ENCODE measurements at regions not wholly inside any gene's neighbourhood (a gene's known extent, or its start where the extent isn't known, plus 50 kb on each side); places are given as distances from the start of the nearest gene placed in this dataset.

GRCh38 chr4:93960916-93961315 lies 132.4 kb downstream of the ATOH1 start:
- H3K4me3 ChIP-seq (ENCODE audit: low read length): no peak overlapping the region
- H2AFZ ChIP-seq (ENCODE audit: low read depth, low read length): no peak overlapping the region
- no peaks in the 10 kb centered on the region for H3K9me2 ChIP-seq (ENCODE audit: insufficient read depth, low read length)
- no peaks in the 10 kb centered on the region for H3K36me3 ChIP-seq (ENCODE audit: insufficient read depth, low read length)
- no peak overlapping the region for H3K4me2 ChIP-seq (ENCODE audit: low read length)
- no peaks in the 10 kb centered on the region for H4K20me1 ChIP-seq (ENCODE audit: insufficient read depth)
- H3K9me3 ChIP-seq (ENCODE audit: low read length): no peaks in the 10 kb centered on the region
- no peaks in the 10 kb centered on the region for H3F3A ChIP-seq (ENCODE audit: insufficient read depth, low read length, poor library complexity, severe bottlenecking)
- no peak overlapping the region for H3K9ac ChIP-seq (ENCODE audit: low read length)
- TF ChIP-seq POLR2AphosphoS5 (IDR thresholded peaks at IDR 0.05): no peak
- TF ChIP-seq MXI1 (conservative IDR thresholded peaks at IDR 0.05; ENCODE audit: poor library complexity, severe bottlenecking): no peak
- no peak for TF ChIP-seq TAF1 (IDR thresholded peaks at IDR 0.05; ENCODE audit: low read depth)
- no peak for TF ChIP-seq EP300 (conservative IDR thresholded peaks at IDR 0.05; ENCODE audit: poor library complexity, severe bottlenecking)
- TF ChIP-seq SMC3 (conservative IDR thresholded peaks at IDR 0.05; ENCODE audit: poor library complexity): no peak
- TF ChIP-seq RAD21 (conservative IDR thresholded peaks at IDR 0.05): no peak
- no peak for TF ChIP-seq REST (IDR thresholded peaks at IDR 0.05; ENCODE audit: borderline replicate concordance)
- no peak for TF ChIP-seq CTCF (IDR thresholded peaks at IDR 0.05; ENCODE audit: poor library complexity, severe bottlenecking)
- no peaks in the 10 kb centered on the region for H3K27me3 ChIP-seq (ENCODE audit: insufficient read depth, low read depth, low read length)
- H3K79me2 ChIP-seq (replicated peaks; ENCODE audit: insufficient read depth, low read length): no peaks in the 10 kb centered on the region
- H3K27ac ChIP-seq (ENCODE audit: low read length): no peak overlapping the region

- Histone ChIP-seq H3K9ac (ENCODE audit: low read length) (no peak overlapping the region), H3K79me2 (replicated peaks; ENCODE audit: insufficient read depth, low read length) (no peaks in the 10 kb centered on the region), H3K4me3 (ENCODE audit: low read length) (no peak overlapping the region), H3K9me2 (ENCODE audit: insufficient read depth, low read length) (no peaks in the 10 kb centered on the region), H3K4me2 (ENCODE audit: low read length) (no peak overlapping the region), H3K27me3 (ENCODE audit: insufficient read depth, low read depth, low read length) (no peaks in the 10 kb centered on the region), H3K27ac (ENCODE audit: low read length) (no peak overlapping the region), H3K36me3 (ENCODE audit: insufficient read depth, low read length) (no peaks in the 10 kb centered on the region), H4K20me1 (ENCODE audit: insufficient read depth) (no peaks in the 10 kb centered on the region), H2AFZ (ENCODE audit: low read depth, low read length) (no peak overlapping the region), H3K9me3 (ENCODE audit: low read length) (no peaks in the 10 kb centered on the region), H3F3A (ENCODE audit: insufficient read depth, low read length, poor library complexity, severe bottlenecking) (no peaks in the 10 kb centered on the region)
- TF ChIP-seq CTCF (IDR thresholded peaks at IDR 0.05; ENCODE audit: poor library complexity, severe bottlenecking) (no peak), RAD21 (conservative IDR thresholded peaks at IDR 0.05) (no peak), MXI1 (conservative IDR thresholded peaks at IDR 0.05; ENCODE audit: poor library complexity, severe bottlenecking) (no peak), EP300 (conservative IDR thresholded peaks at IDR 0.05; ENCODE audit: poor library complexity, severe bottlenecking) (no peak), EZH2 (IDR thresholded peaks at IDR 0.05; ENCODE audit: borderline replicate concordance, insufficient read depth, low read length, poor library complexity, severe bottlenecking) (no peak), SMC3 (conservative IDR thresholded peaks at IDR 0.05; ENCODE audit: poor library complexity) (no peak), TAF1 (IDR thresholded peaks at IDR 0.05; ENCODE audit: low read depth) (no peak), POLR2AphosphoS5 (IDR thresholded peaks at IDR 0.05) (no peak), REST (IDR thresholded peaks at IDR 0.05; ENCODE audit: borderline replicate concordance) (no peak)
Measured at GRCh38 chr4:93981594-93981993, 153.0 kb downstream of the ATOH1 start.

All from neural cell (in vitro differentiated cells).